ENCODE measurements at regions not wholly inside any gene's neighbourhood (a gene's known extent, or its start where the extent isn't known, plus 50 kb on each side); places are given as distances from the start of the nearest gene placed in this dataset.

DNA sequence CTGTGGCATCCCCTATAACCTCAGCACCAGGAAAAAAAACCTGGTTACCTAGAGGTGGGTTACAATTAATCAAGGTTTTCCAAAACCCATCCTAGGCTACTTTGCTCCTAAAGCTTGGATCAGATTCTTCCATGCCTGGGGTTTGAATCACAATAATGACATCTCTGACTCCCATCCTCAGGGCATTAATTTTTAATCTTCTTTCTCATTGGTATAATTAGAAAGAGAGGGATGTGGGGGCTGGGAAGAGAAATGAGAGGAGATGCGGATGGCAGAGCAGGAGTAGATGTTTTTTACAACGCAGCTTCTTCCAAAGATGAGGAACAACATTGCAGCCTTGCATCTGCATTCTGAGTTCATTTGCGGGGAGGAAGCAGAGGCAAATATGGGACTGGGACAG is 117.2 kb upstream of the E2F8 start:
- Mint-ChIP-seq H3K4me3 (no peak overlapping the region), H3K36me3 (ENCODE audit: low read depth) (no peaks in the 10 kb centered on the region), H3K27ac (ENCODE audit: unreplicated experiment) (no peak overlapping the region), H3K27me3 (ENCODE audit: low read depth) (peaks cover 8% of the 10 kb centered on the region), H3K9me3 (no peaks in the 10 kb centered on the region), H3K4me1 (peaks cover 15% of the 10 kb centered on the region)
- DNase-seq (ENCODE audit: low read depth, low spot score), result no peak
- no peak for TF ChIP-seq CTCF (conservative IDR thresholded peaks at IDR 0.05)

DNA sequence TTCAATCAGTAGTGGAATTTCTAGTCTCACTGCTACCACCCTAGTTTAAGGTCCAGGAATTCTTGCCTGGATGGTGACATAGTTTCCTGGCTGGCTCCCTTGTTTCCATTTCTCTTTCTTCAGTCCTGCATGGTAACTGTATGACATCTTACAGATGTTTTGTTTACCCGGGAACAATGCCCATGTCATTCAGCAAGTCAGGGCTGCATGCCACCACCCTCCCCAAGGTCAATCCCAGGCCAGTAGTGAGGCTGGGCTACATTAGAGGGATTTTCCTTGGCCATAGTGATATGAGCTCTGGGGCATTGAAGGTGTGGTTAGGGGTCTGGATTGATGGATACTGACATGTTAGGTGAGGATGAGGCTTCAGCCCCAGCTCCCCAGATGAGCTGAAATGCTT is 114.9 kb upstream of the E2F8 start:
- Mint-ChIP-seq H3K27me3 (ENCODE audit: low read depth) (peaks cover 13% of the 10 kb centered on the region), H3K36me3 (ENCODE audit: low read depth) (no peaks in the 10 kb centered on the region), H3K4me3 (no peak overlapping the region), H3K4me1 (peaks cover 19% of the 10 kb centered on the region), H3K27ac (ENCODE audit: unreplicated experiment) (peak overlapping the region; percentile 40), H3K9me3 (no peaks in the 10 kb centered on the region)
- TF ChIP-seq CTCF (conservative IDR thresholded peaks at IDR 0.05), result no peak
- no peak for DNase-seq (ENCODE audit: low read depth, low spot score)

DNA sequence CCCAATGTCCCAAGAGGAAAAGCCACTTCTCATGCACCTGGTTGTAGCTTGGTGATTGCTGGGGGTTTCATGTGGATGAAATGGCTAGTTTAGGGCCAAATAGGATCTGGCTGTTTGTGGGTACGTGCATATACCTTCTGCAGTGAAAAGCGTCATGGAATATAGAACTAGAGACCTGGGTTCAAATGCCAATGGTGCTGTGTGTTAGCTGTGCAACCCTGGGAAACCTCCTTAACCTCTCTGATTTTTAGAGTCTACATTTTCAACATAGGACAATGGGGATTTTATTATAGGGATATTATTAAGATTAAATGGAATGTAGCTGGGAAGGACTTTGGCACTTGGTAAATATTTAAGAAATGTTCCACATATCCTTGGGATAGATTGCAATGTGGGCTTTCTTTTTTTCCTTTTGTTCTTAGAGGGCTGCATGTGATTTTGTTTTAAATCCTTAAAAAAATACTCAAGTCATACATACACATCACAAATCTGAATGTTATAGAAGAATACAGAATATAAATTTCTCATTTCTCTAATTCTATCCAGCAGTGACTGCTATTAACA is 112.6 kb upstream of the E2F8 start:
- Mint-ChIP-seq H3K4me1 (peaks cover 29% of the 10 kb centered on the region), H3K4me3 (no peak overlapping the region), H3K27ac (ENCODE audit: unreplicated experiment) (no peak overlapping the region)

DNA sequence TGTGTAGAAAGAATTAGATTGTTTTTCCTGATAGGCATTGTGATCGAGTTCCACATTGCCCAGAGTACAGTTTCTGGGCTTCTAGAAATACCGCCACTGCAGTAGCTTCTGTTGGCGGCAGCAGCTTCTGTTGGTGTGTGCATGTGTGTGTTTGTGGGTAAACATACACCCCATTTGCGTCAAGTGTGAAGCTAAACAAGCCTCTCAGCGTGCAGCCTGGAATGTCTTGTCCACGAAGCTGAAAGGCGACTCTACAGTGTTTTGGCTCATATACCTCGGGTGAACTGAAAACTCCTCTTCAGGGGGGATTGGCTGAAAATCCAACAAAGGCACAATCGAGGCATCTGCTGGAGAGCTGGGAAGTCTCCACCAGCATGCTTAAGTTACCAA is 112.0 kb upstream of the E2F8 start:
- no peak for DNase-seq (ENCODE audit: low read depth, low spot score)
- Mint-ChIP-seq H3K4me1 (peaks cover 32% of the 10 kb centered on the region), H3K9me3 (no peaks in the 10 kb centered on the region), H3K27me3 (ENCODE audit: low read depth) (peaks cover 37% of the 10 kb centered on the region), H3K4me3 (no peak overlapping the region), H3K27ac (ENCODE audit: unreplicated experiment) (no peak overlapping the region), H3K36me3 (ENCODE audit: low read depth) (no peaks in the 10 kb centered on the region)
- no peak for TF ChIP-seq CTCF (conservative IDR thresholded peaks at IDR 0.05)

More for the DNA sequence above, 112.6 kb upstream of the E2F8 start:
- H3K36me3 Mint-ChIP-seq (ENCODE audit: low read depth), result no peaks in the 10 kb centered on the region
- H3K9me3 Mint-ChIP-seq, result no peaks in the 10 kb centered on the region
- no peak for TF ChIP-seq CTCF (conservative IDR thresholded peaks at IDR 0.05)
- no peak for DNase-seq (ENCODE audit: low read depth, low spot score)
- peaks cover 31% of the 10 kb centered on the region for H3K27me3 Mint-ChIP-seq (ENCODE audit: low read depth)

DNA sequence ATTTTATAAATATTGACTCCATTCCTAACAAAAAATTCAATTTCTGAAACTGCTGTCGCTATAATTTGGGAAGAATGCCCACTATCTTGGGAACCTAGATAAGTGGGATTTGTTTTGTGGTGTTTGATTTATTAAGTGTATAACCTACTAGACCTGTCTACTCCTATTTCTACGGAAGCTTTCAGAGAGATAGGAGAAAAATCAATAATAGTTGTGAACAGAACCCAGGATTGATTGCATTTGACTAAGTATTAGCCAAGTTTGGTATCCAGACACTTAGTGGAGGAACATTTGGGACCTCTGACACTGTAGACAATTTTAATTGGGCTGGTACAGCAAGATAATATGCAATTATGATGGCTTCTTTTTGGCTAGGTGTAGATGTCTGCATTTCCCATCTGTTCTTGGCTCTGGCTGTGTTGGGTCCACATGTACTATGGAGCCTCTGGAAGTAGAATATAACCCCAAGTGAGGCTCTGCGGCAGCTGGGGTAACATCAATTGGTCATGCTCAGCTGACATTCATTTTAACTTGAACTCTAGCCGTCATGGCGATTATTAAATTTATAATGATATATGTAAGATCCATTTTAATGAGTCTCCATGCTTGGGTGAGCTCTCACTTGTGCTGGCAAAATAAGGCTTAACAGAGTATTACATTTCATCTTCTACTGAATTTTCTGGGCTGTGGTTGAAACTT is 111.5 kb upstream of the E2F8 start:
- TF ChIP-seq CTCF (conservative IDR thresholded peaks at IDR 0.05), result no peak
- Mint-ChIP-seq H3K27me3 (ENCODE audit: low read depth) (peaks cover 42% of the 10 kb centered on the region), H3K9me3 (no peaks in the 10 kb centered on the region), H3K27ac (ENCODE audit: unreplicated experiment) (no peak overlapping the region), H3K4me1 (peaks cover 38% of the 10 kb centered on the region), H3K36me3 (ENCODE audit: low read depth) (no peaks in the 10 kb centered on the region), H3K4me3 (no peak overlapping the region)
- DNase-seq (ENCODE audit: low read depth, low spot score), result no peak
